HL-60 (cell line): ENCODE measurements at regions not wholly inside any gene's neighbourhood (a gene's known extent, or its start where the extent isn't known, plus 50 kb on each side); places are given as distances from the start of the nearest gene placed in this dataset.

Experiments used
- GABPA ChIP-seq: IDR thresholded peaks from 2 replicates; pipeline ENCODE4 v1.6.1; 2012; ENCODE audit warnings: low read depth
- POLR2AphosphoS5 ChIP-seq: IDR thresholded peaks from 2 replicates; pipeline ENCODE4 v1.6.1; 2012; ENCODE audit warnings: low read depth
- SPI1 ChIP-seq: IDR thresholded peaks from 2 replicates; pipeline ENCODE4 v1.6.1; 2012; ENCODE audit warnings: low read depth, mild to moderate bottlenecking, borderline replicate concordance
- TF ChIP-seq, protein P1 (sequence below): IDR thresholded peaks from one replicate; pipeline ENCODE4 v1.5.1; 2011; ENCODE audit warnings: low read length, control low read depth, inconsistent platforms; ENCODE audit not compliant: insufficient read depth
- TF ChIP-seq, protein P2 (sequence below): IDR thresholded peaks from 2 replicates; pipeline ENCODE4 v1.6.1; 2012; ENCODE audit warnings: low read depth; ENCODE audit not compliant: insufficient replicate concordance

DNA sequence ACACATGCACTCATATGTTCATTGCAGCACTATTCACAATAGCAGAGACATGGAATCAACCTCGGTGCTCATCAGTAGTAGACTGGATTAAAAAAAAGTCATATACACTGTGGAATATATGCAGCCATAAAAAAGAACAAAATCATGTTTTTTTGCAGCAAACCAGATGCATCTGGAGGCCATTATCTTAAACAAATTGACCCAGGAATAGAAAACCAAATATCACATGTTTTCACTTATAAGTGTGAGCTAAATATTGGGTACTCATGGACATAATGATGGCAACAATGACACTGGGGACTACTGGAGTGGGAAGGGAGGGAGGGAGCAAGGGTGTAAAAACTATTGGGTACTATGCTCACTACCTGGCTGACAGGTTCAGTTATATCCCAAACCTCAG, 792.6 kb downstream of the EPHA4 start:
- TF ChIP-seq POLR2AphosphoS5 (no peak), GABPA (no peak), SPI1 (no peak)
- TF ChIP-seq, protein P1, sequence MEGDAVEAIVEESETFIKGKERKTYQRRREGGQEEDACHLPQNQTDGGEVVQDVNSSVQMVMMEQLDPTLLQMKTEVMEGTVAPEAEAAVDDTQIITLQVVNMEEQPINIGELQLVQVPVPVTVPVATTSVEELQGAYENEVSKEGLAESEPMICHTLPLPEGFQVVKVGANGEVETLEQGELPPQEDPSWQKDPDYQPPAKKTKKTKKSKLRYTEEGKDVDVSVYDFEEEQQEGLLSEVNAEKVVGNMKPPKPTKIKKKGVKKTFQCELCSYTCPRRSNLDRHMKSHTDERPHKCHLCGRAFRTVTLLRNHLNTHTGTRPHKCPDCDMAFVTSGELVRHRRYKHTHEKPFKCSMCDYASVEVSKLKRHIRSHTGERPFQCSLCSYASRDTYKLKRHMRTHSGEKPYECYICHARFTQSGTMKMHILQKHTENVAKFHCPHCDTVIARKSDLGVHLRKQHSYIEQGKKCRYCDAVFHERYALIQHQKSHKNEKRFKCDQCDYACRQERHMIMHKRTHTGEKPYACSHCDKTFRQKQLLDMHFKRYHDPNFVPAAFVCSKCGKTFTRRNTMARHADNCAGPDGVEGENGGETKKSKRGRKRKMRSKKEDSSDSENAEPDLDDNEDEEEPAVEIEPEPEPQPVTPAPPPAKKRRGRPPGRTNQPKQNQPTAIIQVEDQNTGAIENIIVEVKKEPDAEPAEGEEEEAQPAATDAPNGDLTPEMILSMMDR: no peak
- TF ChIP-seq, protein P2, sequence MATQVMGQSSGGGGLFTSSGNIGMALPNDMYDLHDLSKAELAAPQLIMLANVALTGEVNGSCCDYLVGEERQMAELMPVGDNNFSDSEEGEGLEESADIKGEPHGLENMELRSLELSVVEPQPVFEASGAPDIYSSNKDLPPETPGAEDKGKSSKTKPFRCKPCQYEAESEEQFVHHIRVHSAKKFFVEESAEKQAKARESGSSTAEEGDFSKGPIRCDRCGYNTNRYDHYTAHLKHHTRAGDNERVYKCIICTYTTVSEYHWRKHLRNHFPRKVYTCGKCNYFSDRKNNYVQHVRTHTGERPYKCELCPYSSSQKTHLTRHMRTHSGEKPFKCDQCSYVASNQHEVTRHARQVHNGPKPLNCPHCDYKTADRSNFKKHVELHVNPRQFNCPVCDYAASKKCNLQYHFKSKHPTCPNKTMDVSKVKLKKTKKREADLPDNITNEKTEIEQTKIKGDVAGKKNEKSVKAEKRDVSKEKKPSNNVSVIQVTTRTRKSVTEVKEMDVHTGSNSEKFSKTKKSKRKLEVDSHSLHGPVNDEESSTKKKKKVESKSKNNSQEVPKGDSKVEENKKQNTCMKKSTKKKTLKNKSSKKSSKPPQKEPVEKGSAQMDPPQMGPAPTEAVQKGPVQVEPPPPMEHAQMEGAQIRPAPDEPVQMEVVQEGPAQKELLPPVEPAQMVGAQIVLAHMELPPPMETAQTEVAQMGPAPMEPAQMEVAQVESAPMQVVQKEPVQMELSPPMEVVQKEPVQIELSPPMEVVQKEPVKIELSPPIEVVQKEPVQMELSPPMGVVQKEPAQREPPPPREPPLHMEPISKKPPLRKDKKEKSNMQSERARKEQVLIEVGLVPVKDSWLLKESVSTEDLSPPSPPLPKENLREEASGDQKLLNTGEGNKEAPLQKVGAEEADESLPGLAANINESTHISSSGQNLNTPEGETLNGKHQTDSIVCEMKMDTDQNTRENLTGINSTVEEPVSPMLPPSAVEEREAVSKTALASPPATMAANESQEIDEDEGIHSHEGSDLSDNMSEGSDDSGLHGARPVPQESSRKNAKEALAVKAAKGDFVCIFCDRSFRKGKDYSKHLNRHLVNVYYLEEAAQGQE: no peak
